Hematopoietic multipotent progenitor cell treated with erythropoietin and hydrocortisone succinate and interleukin-3 and kit ligand, for 15 days (in vitro differentiated cells): ENCODE measurements at regions not wholly inside any gene's neighbourhood (a gene's known extent, or its start where the extent isn't known, plus 50 kb on each side); places are given as distances from the start of the nearest gene placed in this dataset.

ENCODE experiments used
- DNase-seq: peaks from one replicate; pipeline ENCODE4 v3.0.0-alpha.2; 2015; ENCODE audit warnings: low spot score

DNA sequence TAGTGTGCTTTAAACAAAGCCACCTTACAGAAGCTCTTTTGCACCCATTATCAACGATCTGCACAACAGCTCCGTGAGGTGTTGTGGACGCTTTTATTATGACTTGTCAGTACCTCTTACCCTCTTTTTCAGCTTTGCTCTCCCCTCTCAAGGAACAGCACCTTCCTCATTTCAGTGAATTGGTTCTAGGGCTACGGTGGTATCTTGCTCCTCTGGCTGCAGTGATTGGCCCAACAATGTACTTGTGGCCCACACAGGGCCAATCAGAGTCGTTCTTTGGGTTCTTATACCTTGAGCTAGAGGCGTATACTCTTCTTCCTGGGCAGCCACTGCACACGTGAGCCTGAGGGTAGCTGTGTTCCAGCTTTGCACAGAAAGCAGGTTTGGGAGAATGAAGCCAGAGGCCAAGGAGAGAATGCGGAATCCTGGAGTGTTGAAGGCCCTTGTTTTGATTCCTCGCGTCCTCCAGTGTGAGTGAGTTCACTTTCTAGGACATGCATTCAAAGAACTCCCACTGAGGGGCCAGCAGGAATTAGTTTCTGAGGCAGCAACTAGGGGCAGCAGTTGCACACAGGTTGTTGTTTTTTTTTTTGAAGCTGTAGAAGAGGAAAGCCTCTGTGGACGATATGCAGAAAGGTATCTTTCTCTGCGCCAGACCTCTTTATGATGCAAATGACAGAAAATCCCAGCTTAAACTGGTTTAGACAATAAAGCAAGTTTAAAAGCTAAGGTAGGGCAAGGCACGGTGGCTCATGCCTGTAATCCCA is 49.8 kb upstream of the PDZD8 start:
- no peak for DNase-seq
